Endothelial cell of umbilical vein (primary cell): ENCODE measurements at regions not wholly inside any gene's neighbourhood (a gene's known extent, or its start where the extent isn't known, plus 50 kb on each side); places are given as distances from the start of the nearest gene placed in this dataset.

Experiments
- BruUV-seq: library from RNA; stranded (reverse); fragments of 400-500 nt; replicated peaks from 2 replicates; lab custom pipeline; 2021; lab: Mats Ljungman, UMichigan
- CTCF ChIA-PET: fragments of 300-600, 350-600 bp; sonication (Branson Sonifier 250); formaldehyde crosslinking; loops from one replicate; lab custom pipeline; 2021; ENCODE audit warnings: antibody characterized with exemption, inconsistent platforms; lab: Charles Lee
- POLR2A ChIA-PET: fragments of 300-600, 350-600 bp; sonication (Branson Sonifier 250); formaldehyde crosslinking; loops from one replicate; lab custom pipeline; 2021; ENCODE audit warnings: antibody characterized with exemption, inconsistent platforms; lab: Charles Lee
- DNase-seq: peaks from one replicate; pipeline ENCODE4 v3.0.0-alpha.2; 2011; ENCODE audit warnings: low read depth, low spot score
- FAIRE-seq: peaks from 2 replicates; lab custom pipeline; 2011; peaks lifted over from hg19 to GRCh38; lab: Jason Lieb, UNC
- H2AFZ ChIP-seq: 2 replicates; pipeline ENCODE4 v1.6.0; 2012; ENCODE audit warnings: low read depth, low read length, control low read depth, inconsistent platforms
- H3K27ac ChIP-seq: 2 replicates; pipeline ENCODE4 v1.5.1; 2011; ENCODE audit warnings: low read depth, mild to moderate bottlenecking, control low read depth, low read length, moderate library complexity; ENCODE audit not compliant: insufficient read depth
- H3K27me3 ChIP-seq, 2 experiments: 2 replicates each; pipeline versions ENCODE4 v1.6.0 to v1.6.1; 2011; ENCODE audit warnings: low read length in 2 of 2, mixed read lengths in 1 of 2; ENCODE audit not compliant: control insufficient read depth in 2 of 2, insufficient read depth in 2 of 2
- H3K36me3 ChIP-seq, 2 experiments: 2 replicates in 1 of 2; 3 replicates in 1 of 2; pipeline ENCODE4 v1.5.1; 2011; ENCODE audit warnings: low read length in 2 of 2, mild to moderate bottlenecking in 1 of 2, moderate library complexity in 1 of 2; ENCODE audit not compliant: control insufficient read depth in 2 of 2, insufficient read depth in 2 of 2; ENCODE audit errors: extremely low read depth in 1 of 2
- H3K4me1 ChIP-seq: 3 replicates; pipeline ENCODE4 v1.5.1; 2011; ENCODE audit warnings: mild to moderate bottlenecking, low read length; ENCODE audit not compliant: control insufficient read depth, insufficient read depth; ENCODE audit errors: extremely low read depth
- H3K4me2 ChIP-seq: 2 replicates; pipeline ENCODE4 v1.6.1; 2011; ENCODE audit warnings: low read length, control low read depth, mixed read lengths; ENCODE audit not compliant: insufficient read depth
- H3K4me3 ChIP-seq, 3 experiments: fragments of 200-600 bp in 1 of 3; sonication (generic), shearing (Covaris generic) in 1 of 3; replicated peaks in 1 of 3; 2 replicates each; pipeline ENCODE4 v1.5.1; 2011 to 2016; ENCODE audit warnings: control low read depth in 3 of 3, low read length in 3 of 3, mild to moderate bottlenecking in 2 of 3, inconsistent platforms in 1 of 3, low read depth in 1 of 3, moderate library complexity in 1 of 3; ENCODE audit not compliant: insufficient read depth in 1 of 3
- H3K79me2 ChIP-seq: 2 replicates; pipeline ENCODE4 v1.6.0; 2012; ENCODE audit warnings: low read length, inconsistent platforms; ENCODE audit not compliant: control insufficient read depth, insufficient read depth
- H3K9ac ChIP-seq: replicated peaks from 2 replicates; pipeline ENCODE3; 2011; ENCODE audit warnings: low read length, control low read depth; ENCODE audit not compliant: insufficient read depth; ENCODE audit errors: extremely low read depth
- H3K9me1 ChIP-seq: replicated peaks from 3 replicates; pipeline ENCODE4 v1.6.0; 2011; ENCODE audit warnings: mild to moderate bottlenecking, low read length; ENCODE audit not compliant: control insufficient read depth, insufficient read depth; ENCODE audit errors: extremely low read depth
- H3K9me3 ChIP-seq: replicated peaks from 2 replicates; pipeline ENCODE4 v1.5.1; 2012; ENCODE audit warnings: low read length, inconsistent platforms; ENCODE audit not compliant: control insufficient read depth, insufficient read depth
- H4K20me1 ChIP-seq: replicated peaks from 2 replicates; pipeline ENCODE3; 2011; ENCODE audit warnings: mild to moderate bottlenecking, low read length; ENCODE audit not compliant: control insufficient read depth, insufficient read depth; ENCODE audit errors: extremely low read depth
- EZH2 ChIP-seq: IDR thresholded peaks from 2 replicates; pipeline ENCODE4 v1.6.1; 2012; ENCODE audit warnings: borderline replicate concordance, low read depth, mild to moderate bottlenecking, moderate library complexity, low read length, inconsistent platforms; ENCODE audit not compliant: severe bottlenecking
- FOS ChIP-seq: IDR thresholded peaks from 2 replicates; pipeline ENCODE4 v1.6.1; 2011; ENCODE audit warnings: mild to moderate bottlenecking, low read length, moderate library complexity, borderline replicate concordance; ENCODE audit not compliant: insufficient read depth
- GATA2 ChIP-seq: IDR thresholded peaks from 2 replicates; pipeline ENCODE4 v1.7.0; 2011; ENCODE audit warnings: low read depth, mild to moderate bottlenecking, moderate library complexity, mixed read lengths, low read length; ENCODE audit not compliant: insufficient read length, insufficient read depth
- MYC ChIP-seq: IDR thresholded peaks from one replicate; pipeline ENCODE4 v1.6.1; 2011; ENCODE audit warnings: mild to moderate bottlenecking, low read depth, low read length
- POLR2A ChIP-seq: IDR thresholded peaks from 2 replicates; pipeline ENCODE4 v1.6.1; 2012; ENCODE audit warnings: low read depth, mild to moderate bottlenecking, control low read depth, low read length
- POLR2AphosphoS5 ChIP-seq: IDR thresholded peaks from 2 replicates; pipeline ENCODE4 v1.6.1; 2012; ENCODE audit warnings: low read depth, mild to moderate bottlenecking, control low read depth, low read length, moderate library complexity; ENCODE audit not compliant: insufficient read depth
- dilution Hi-C: fragments of 300-500 bp; cut with MboI; formaldehyde crosslinking; loops from one replicate; pipeline ENCODE4 v1.15.0; 2019; ENCODE audit warnings: low sequenced_read_pairs; ENCODE audit not compliant: extremely low pct_ligation_motif_present
- intact Hi-C: fragments of 100-400 bp; cut with micrococcal nuclease; formaldehyde crosslinking; loops from one replicate; pipeline ENCODE4 v1.10.0; 2022
- TF ChIP-seq, protein P1 (sequence below), 2 donors: IDR thresholded peaks; 1 replicate in 1 of 2; 2 replicates in 1 of 2; pipeline ENCODE4 v1.5.1; 2011; ENCODE audit warnings: low read length in 2 of 2, mild to moderate bottlenecking in 2 of 2, moderate library complexity in 2 of 2, control low read depth in 1 of 2, inconsistent platforms in 1 of 2, low read depth in 1 of 2; ENCODE audit not compliant: insufficient read depth in 1 of 2; ENCODE audit errors: extremely low read depth in 1 of 2

DNA sequence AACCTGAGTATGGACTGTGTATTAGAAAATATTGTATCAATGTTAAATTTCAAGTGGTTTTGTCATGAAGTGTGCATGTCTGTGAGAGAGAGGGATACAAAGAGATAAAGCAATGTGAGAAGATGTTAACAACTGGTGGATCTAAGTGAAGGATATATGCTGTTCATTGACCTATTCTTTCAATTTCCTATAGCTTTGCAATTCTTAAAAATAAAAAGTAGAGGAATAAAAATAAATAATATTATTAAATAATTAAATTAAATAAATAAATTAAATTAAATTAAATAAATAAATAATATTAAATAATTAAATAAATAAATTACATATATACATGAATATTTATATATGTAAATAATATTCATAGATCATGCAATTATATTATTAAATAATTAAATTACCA is 131.2 kb upstream of the DACH1 start:
- H3K9me3 ChIP-seq: no peaks in the 10 kb centered on the region
- ChIA-PET POLR2A (no interaction called here), CTCF (interaction anchor here (1.6 kb wide), 1 partner anchor 1038 kb away, joined by 4 read pairs; no protein-coding TSS in a partner anchor)
- H4K20me1 ChIP-seq: no peaks in the 10 kb centered on the region
- H3K4me3 ChIP-seq: no peak overlapping the region
- dilution Hi-C loops (no loop called here), intact Hi-C loops (no loop called here)
- no peak overlapping the region for H3K4me2 ChIP-seq
- no peaks in the 10 kb centered on the region for H3K36me3 ChIP-seq
- H3K79me2 ChIP-seq: no peaks in the 10 kb centered on the region
- TF ChIP-seq POLR2AphosphoS5 (no peak), GATA2 (no peak), FOS (no peak), MYC (no peak), POLR2A (no peak), EZH2 (no peak)
- TF ChIP-seq, protein P1, sequence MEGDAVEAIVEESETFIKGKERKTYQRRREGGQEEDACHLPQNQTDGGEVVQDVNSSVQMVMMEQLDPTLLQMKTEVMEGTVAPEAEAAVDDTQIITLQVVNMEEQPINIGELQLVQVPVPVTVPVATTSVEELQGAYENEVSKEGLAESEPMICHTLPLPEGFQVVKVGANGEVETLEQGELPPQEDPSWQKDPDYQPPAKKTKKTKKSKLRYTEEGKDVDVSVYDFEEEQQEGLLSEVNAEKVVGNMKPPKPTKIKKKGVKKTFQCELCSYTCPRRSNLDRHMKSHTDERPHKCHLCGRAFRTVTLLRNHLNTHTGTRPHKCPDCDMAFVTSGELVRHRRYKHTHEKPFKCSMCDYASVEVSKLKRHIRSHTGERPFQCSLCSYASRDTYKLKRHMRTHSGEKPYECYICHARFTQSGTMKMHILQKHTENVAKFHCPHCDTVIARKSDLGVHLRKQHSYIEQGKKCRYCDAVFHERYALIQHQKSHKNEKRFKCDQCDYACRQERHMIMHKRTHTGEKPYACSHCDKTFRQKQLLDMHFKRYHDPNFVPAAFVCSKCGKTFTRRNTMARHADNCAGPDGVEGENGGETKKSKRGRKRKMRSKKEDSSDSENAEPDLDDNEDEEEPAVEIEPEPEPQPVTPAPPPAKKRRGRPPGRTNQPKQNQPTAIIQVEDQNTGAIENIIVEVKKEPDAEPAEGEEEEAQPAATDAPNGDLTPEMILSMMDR (IDR thresholded peaks at IDR 0.05; ENCODE audit: extremely low read depth in 1 of 2, insufficient read depth in 1 of 2, low read depth in 1 of 2, low read length in 2 of 2): no peak
- FAIRE-seq (no peak), DNase-seq (no peak)
- H3K27me3 ChIP-seq: no peaks in the 10 kb centered on the region
- BruUV-seq: no TSS peak
- H3K4me1 ChIP-seq: no peaks in the 10 kb centered on the region
- no peak overlapping the region for H2AFZ ChIP-seq
- H3K27ac ChIP-seq: no peak overlapping the region
- H3K9me1 ChIP-seq: no peaks in the 10 kb centered on the region
- H3K9ac ChIP-seq: no peak overlapping the region
